ENCODE measurements at regions not wholly inside any gene's neighbourhood (a gene's known extent, or its start where the extent isn't known, plus 50 kb on each side); places are given as distances from the start of the nearest gene placed in this dataset.
"Not testable (repeated sequence)": the region's sequence is repeated elsewhere in the genome, so short reads cannot be mapped to it uniquely, and the experiment has no call there.

DNA sequence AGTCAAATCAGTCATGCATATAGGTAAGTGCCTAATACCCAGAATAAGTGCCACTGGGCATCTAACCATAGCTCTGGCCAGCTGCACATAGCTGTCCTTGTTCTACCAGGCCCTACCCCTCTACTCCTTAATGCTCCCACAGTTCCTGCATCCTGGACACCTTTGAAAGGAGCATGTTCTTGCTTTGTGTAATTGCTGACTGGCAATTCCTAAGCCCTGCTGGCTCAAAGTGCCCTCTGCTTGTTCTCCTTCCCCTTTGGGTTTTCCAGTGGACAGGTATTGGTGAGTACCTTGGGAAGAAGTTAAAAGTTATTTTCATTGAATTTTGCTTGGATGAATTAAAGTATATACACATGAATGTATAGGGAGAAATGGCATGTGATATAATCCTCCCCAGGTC lies 516.4 kb downstream of the ETNK1 start:
- no peaks in the 10 kb centered on the region for H3K27me3 ChIP-seq (ENCODE audit: control insufficient read depth, insufficient read depth, low read length)
- H3K9me3 ChIP-seq (ENCODE audit: control insufficient read depth, insufficient read depth, low read length), result peaks cover 25% of the 10 kb centered on the region

DNA sequence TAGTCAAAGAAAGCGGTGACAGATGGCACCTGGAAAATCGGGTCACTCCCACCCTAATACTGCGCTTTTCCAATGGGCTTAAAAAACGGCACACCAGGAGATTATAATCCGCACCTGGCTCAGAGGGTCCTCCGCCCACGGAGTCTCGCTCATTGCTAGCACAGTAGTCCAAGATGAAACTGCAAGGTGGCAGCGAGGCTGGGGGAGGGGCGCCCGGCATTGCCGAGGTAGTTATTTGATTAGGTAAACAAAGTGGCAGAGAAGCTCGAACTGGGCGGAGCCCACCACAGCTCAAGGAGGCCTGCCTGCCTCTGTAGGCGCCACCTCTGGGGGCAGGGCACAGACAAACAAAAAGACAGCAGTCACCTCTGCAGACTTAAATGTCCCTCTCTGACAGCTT lies 521.1 kb downstream of the ETNK1 start:
- not testable (repeated sequence) for H3K36me3 ChIP-seq (ENCODE audit: control insufficient read depth, insufficient read depth, low read length); H3K4me1 ChIP-seq (ENCODE audit: control insufficient read depth, insufficient read depth, low read length); H3K27me3 ChIP-seq (ENCODE audit: control insufficient read depth, insufficient read depth, low read length); H3K9ac ChIP-seq (ENCODE audit: low read depth, low read length); H3K27ac ChIP-seq (ENCODE audit: low read depth, low read length); H3K4me3 ChIP-seq (ENCODE audit: low read depth, low read length)
- H3K9me3 ChIP-seq (ENCODE audit: control insufficient read depth, insufficient read depth, low read length), result peaks cover 25% of the 10 kb centered on the region

More for the DNA sequence above, 516.4 kb downstream of the ETNK1 start:
- H3K36me3 ChIP-seq (ENCODE audit: control insufficient read depth, insufficient read depth, low read length), result no peaks in the 10 kb centered on the region
- H3K4me3 ChIP-seq (ENCODE audit: low read depth, low read length), result no peak overlapping the region
- no peak overlapping the region for H3K9ac ChIP-seq (ENCODE audit: low read depth, low read length)
- H3K4me1 ChIP-seq (ENCODE audit: control insufficient read depth, insufficient read depth, low read length), result no peaks in the 10 kb centered on the region
- H3K27ac ChIP-seq (ENCODE audit: low read depth, low read length), result no peak overlapping the region

DNA sequence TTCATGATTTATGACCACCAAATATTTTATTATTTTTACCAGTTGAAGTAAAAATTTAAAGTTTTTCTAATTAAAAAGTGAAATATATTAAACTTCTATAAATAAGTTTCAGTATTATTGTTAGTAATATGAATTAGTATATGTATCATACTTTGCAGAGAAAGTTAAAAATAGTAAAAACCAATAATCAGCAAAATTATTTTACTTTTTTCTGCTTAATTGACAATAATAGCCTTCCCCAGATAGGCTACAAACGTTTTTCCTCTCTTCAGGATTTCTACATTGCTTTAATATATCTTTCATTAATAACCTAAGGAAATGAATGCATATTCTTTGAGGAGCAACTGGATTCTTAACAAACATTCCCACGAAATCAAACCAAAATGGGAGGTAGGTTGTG lies 543.5 kb downstream of the ETNK1 start:
- Histone ChIP-seq H3K36me3 (ENCODE audit: control insufficient read depth, insufficient read depth, low read length) (no peaks in the 10 kb centered on the region), H3K9ac (ENCODE audit: low read depth, low read length) (no peak overlapping the region), H3K27me3 (ENCODE audit: control insufficient read depth, insufficient read depth, low read length) (no peaks in the 10 kb centered on the region), H3K9me3 (ENCODE audit: control insufficient read depth, insufficient read depth, low read length) (no peaks in the 10 kb centered on the region), H3K4me3 (ENCODE audit: low read depth, low read length) (no peak overlapping the region), H3K4me1 (ENCODE audit: control insufficient read depth, insufficient read depth, low read length) (no peaks in the 10 kb centered on the region), H3K27ac (ENCODE audit: low read depth, low read length) (no peak overlapping the region)

DNA sequence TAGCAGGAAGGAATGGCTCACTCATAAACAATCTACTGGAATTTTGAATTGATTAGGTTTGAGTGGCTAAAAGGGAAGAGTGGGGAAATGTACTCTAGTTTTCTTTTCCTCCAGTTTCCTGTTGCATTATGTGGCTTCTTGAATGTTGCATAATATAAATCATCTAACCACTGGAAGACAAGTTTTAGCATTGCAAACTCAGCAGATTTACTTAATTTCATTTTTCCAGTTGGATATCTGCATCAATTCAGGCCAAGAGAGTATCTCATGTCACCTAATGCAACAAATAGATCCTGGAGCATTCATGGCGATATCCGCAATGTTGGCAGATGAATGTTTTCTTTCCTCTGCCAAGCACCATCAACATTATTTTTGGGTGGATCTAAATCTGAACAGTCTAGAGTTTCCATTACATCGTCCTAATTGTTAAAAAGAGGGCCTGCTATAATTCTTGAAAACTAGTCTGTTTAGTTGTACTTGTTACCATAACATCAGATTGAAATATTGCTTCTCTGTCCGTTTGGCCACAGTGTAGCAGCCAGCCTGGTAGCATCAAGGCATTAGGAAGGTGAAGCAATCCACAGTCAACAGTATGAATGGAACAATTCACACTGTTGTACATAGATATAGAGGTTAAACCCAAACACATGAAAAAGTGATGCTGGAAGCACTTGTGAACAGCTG lies 544.2 kb downstream of the ETNK1 start:
- H3K9ac ChIP-seq (ENCODE audit: low read depth, low read length), result no peak overlapping the region
- no peaks in the 10 kb centered on the region for H3K9me3 ChIP-seq (ENCODE audit: control insufficient read depth, insufficient read depth, low read length)
- H3K4me3 ChIP-seq (ENCODE audit: low read depth, low read length), result no peak overlapping the region
- H3K27me3 ChIP-seq (ENCODE audit: control insufficient read depth, insufficient read depth, low read length), result no peaks in the 10 kb centered on the region
- no peak overlapping the region for H3K27ac ChIP-seq (ENCODE audit: low read depth, low read length)
- H3K4me1 ChIP-seq (ENCODE audit: control insufficient read depth, insufficient read depth, low read length), result no peaks in the 10 kb centered on the region
- H3K36me3 ChIP-seq (ENCODE audit: control insufficient read depth, insufficient read depth, low read length), result no peaks in the 10 kb centered on the region

DNA sequence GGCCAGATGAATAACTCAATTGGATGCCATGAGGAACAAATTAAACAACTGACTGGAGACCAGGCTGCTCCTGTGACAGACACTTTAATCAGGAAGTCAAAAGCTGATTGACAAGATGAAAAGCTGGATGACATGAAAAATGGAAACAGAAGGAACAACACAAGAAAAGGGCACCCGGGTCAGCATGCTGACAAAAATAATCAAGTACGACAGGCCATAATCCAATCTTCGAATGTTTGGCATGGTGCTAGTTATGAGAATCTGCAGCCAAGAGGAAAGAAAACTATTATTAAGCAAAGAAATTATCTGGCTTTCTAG lies 544.7 kb downstream of the ETNK1 start:
- Histone ChIP-seq H3K36me3 (ENCODE audit: control insufficient read depth, insufficient read depth, low read length) (no peaks in the 10 kb centered on the region), H3K9me3 (ENCODE audit: control insufficient read depth, insufficient read depth, low read length) (no peaks in the 10 kb centered on the region), H3K27me3 (ENCODE audit: control insufficient read depth, insufficient read depth, low read length) (no peaks in the 10 kb centered on the region), H3K9ac (ENCODE audit: low read depth, low read length) (no peak overlapping the region), H3K27ac (ENCODE audit: low read depth, low read length) (no peak overlapping the region), H3K4me3 (ENCODE audit: low read depth, low read length) (no peak overlapping the region), H3K4me1 (ENCODE audit: control insufficient read depth, insufficient read depth, low read length) (no peaks in the 10 kb centered on the region)

DNA sequence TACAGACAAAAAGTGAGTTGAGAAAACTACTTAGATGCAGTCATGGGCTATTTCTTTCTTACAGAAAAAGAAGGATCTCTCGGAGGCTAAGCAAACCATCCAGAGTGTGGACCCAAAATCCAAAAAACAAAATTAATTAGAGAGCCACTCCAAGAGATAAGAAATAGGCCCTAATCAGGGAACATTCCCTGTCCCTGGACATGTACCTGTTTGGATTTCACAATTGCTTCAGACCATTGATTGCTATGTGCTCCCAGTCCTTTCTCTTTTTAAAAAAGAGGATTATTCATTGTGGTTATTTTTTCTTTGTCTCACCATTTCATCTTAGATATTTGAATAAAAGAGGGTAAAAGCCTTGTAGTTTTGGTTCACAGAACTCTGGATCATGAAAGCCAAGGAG lies 549.9 kb downstream of the ETNK1 start:
- H3K36me3 ChIP-seq (ENCODE audit: control insufficient read depth, insufficient read depth, low read length), result no peaks in the 10 kb centered on the region
- no peaks in the 10 kb centered on the region for H3K9me3 ChIP-seq (ENCODE audit: control insufficient read depth, insufficient read depth, low read length)
- H3K4me1 ChIP-seq (ENCODE audit: control insufficient read depth, insufficient read depth, low read length), result no peaks in the 10 kb centered on the region
- no peak overlapping the region for H3K4me3 ChIP-seq (ENCODE audit: low read depth, low read length)
- H3K27me3 ChIP-seq (ENCODE audit: control insufficient read depth, insufficient read depth, low read length), result no peaks in the 10 kb centered on the region
- H3K27ac ChIP-seq (ENCODE audit: low read depth, low read length), result no peak overlapping the region
- H3K9ac ChIP-seq (ENCODE audit: low read depth, low read length), result no peak overlapping the region

DNA sequence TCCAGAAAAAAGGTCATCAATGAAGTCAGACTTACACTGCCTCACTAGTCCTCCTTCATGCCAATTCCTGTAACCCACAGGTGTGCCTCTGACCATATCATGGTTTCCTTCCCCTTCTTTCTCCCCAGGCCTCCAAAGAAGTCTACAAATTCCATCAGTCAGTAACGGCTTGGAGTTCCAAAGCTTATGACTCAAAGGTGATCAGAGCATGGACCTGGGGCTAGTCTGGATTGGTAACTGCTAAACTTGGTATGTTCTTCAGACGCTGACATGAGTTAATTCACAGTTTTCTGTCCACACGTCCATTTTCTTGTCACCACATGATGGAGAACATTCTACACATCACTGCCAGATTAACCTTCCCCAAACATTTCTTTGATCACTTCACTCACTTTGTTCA lies 560.4 kb downstream of the ETNK1 start:
- Histone ChIP-seq H3K27ac (ENCODE audit: low read depth, low read length) (no peak overlapping the region), H3K4me3 (ENCODE audit: low read depth, low read length) (no peak overlapping the region), H3K27me3 (ENCODE audit: control insufficient read depth, insufficient read depth, low read length) (no peaks in the 10 kb centered on the region), H3K9me3 (ENCODE audit: control insufficient read depth, insufficient read depth, low read length) (no peaks in the 10 kb centered on the region), H3K4me1 (ENCODE audit: control insufficient read depth, insufficient read depth, low read length) (no peaks in the 10 kb centered on the region), H3K36me3 (ENCODE audit: control insufficient read depth, insufficient read depth, low read length) (no peaks in the 10 kb centered on the region), H3K9ac (ENCODE audit: low read depth, low read length) (no peak overlapping the region)

DNA sequence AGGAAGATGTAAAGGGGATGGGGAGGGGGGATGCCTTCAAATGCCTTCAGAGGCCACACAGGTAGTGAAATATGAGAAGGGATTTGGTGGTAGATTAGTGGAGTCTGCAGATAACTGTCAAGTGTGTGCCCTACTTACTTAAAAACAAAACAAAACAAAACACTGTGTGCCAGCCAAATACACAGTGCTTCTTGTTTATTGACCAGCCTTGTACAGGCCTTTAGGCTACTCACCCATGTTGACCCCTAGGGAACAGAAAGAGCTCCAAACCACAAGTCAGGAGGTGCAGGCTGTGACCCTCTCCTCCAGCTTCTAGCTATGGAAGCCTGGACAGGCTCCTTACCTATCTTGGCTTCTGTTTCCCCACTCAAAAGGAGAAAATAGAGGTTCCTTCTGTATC lies 562.0 kb downstream of the ETNK1 start:
- Histone ChIP-seq H3K27ac (ENCODE audit: low read depth, low read length) (no peak overlapping the region), H3K4me1 (ENCODE audit: control insufficient read depth, insufficient read depth, low read length) (no peaks in the 10 kb centered on the region), H3K36me3 (ENCODE audit: control insufficient read depth, insufficient read depth, low read length) (no peaks in the 10 kb centered on the region), H3K9me3 (ENCODE audit: control insufficient read depth, insufficient read depth, low read length) (no peaks in the 10 kb centered on the region), H3K27me3 (ENCODE audit: control insufficient read depth, insufficient read depth, low read length) (no peaks in the 10 kb centered on the region), H3K4me3 (ENCODE audit: low read depth, low read length) (no peak overlapping the region), H3K9ac (ENCODE audit: low read depth, low read length) (no peak overlapping the region)

DNA sequence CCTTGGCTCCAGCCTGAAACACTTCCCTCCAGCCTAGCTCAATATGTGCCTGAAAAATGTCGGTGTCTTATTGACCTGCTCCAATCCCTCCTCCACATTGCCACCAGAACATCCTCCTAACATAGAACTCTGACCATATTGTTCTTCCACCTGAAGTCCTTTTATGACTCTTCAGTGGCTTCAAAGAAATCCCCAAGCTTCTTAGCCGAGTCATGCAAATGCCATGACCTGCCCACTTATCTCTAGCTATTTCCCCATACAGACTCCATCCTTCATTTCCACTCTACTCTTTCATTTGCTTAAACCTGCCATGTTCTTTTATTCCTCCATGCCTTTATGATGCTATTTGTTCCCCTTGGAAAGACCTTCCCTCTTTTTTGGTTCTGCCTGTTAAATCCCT lies 568.6 kb downstream of the ETNK1 start:
- no peaks in the 10 kb centered on the region for H3K36me3 ChIP-seq (ENCODE audit: control insufficient read depth, insufficient read depth, low read length)
- H3K9ac ChIP-seq (ENCODE audit: low read depth, low read length), result no peak overlapping the region
- H3K27me3 ChIP-seq (ENCODE audit: control insufficient read depth, insufficient read depth, low read length), result no peaks in the 10 kb centered on the region
- no peaks in the 10 kb centered on the region for H3K4me1 ChIP-seq (ENCODE audit: control insufficient read depth, insufficient read depth, low read length)
- H3K9me3 ChIP-seq (ENCODE audit: control insufficient read depth, insufficient read depth, low read length), result no peaks in the 10 kb centered on the region
- H3K27ac ChIP-seq (ENCODE audit: low read depth, low read length), result no peak overlapping the region
- H3K4me3 ChIP-seq (ENCODE audit: low read depth, low read length), result no peak overlapping the region

DNA sequence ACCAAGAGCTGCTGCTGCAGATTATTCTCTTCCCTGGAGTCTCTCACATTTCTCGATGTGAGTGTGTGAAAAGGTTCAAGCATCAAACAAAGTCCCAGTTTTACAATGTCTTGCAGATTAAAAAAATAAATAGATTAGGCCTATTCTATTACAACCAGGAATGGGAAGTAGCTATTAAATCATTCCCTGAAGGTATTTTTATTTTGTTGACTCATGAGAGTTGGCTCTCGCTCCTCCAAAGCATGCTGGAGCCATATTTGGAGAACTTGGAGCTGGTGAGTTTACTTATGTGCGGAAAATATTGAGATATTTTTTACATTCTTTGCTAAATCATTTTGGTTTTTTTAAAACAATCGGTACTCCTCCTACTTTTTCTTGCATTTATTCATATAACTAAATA lies 572.3 kb downstream of the ETNK1 start:
- H3K9ac ChIP-seq (ENCODE audit: low read depth, low read length), result no peak overlapping the region
- no peak overlapping the region for H3K4me3 ChIP-seq (ENCODE audit: low read depth, low read length)
- no peaks in the 10 kb centered on the region for H3K36me3 ChIP-seq (ENCODE audit: control insufficient read depth, insufficient read depth, low read length)
- H3K27ac ChIP-seq (ENCODE audit: low read depth, low read length), result no peak overlapping the region
- no peaks in the 10 kb centered on the region for H3K27me3 ChIP-seq (ENCODE audit: control insufficient read depth, insufficient read depth, low read length)
- H3K4me1 ChIP-seq (ENCODE audit: control insufficient read depth, insufficient read depth, low read length), result no peaks in the 10 kb centered on the region
- no peaks in the 10 kb centered on the region for H3K9me3 ChIP-seq (ENCODE audit: control insufficient read depth, insufficient read depth, low read length)

DNA sequence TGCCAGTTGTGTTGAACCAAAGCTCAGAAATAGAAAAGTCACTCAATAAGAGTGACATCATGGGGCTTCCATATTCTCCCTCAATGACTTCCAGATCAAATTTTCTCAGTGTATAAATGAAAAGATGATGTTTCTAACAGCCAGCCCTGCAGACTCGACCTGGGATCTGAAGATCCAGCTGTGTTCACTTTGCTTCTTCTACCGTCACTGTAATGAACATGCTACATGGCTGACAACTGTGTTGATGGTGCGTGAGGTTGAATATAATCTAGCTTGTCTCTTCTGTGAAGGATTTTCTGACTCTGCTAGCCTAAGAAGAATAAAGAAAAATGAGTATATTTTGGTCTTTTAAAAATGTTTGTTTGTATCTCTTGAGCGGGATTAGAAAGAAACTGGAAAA lies 577.8 kb downstream of the ETNK1 start:
- Histone ChIP-seq H3K4me3 (ENCODE audit: low read depth, low read length) (no peak overlapping the region), H3K27me3 (ENCODE audit: control insufficient read depth, insufficient read depth, low read length) (no peaks in the 10 kb centered on the region), H3K9me3 (ENCODE audit: control insufficient read depth, insufficient read depth, low read length) (no peaks in the 10 kb centered on the region), H3K27ac (ENCODE audit: low read depth, low read length) (no peak overlapping the region), H3K9ac (ENCODE audit: low read depth, low read length) (no peak overlapping the region), H3K36me3 (ENCODE audit: control insufficient read depth, insufficient read depth, low read length) (no peaks in the 10 kb centered on the region), H3K4me1 (ENCODE audit: control insufficient read depth, insufficient read depth, low read length) (no peaks in the 10 kb centered on the region)
